Breast epithelium (tissue), 4 donors: ENCODE measurements at regions not wholly inside any gene's neighbourhood (a gene's known extent, or its start where the extent isn't known, plus 50 kb on each side); places are given as distances from the start of the nearest gene placed in this dataset.

ENCODE experiments used
- DNase-seq, 2 donors: peaks; one replicate each; pipeline ENCODE4 v3.0.0-alpha.2; 2019; ENCODE audit warnings: low spot score in 2 of 2
- H3K27ac ChIP-seq, 2 donors: fragments of 200-600 bp; sonication (generic) in 1 of 2; one replicate each; pipeline ENCODE4 v1.5.1; 2016 to 2019; ENCODE audit warnings: mild to moderate bottlenecking in 1 of 2
- H3K27me3 ChIP-seq, 2 donors: fragments of 200-600 bp; sonication (generic) in 1 of 2; one replicate each; pipeline versions ENCODE4 v1.5.1 to v1.6.0; 2017 to 2019; ENCODE audit warnings: control low read depth in 1 of 2, mild to moderate bottlenecking in 1 of 2
- H3K36me3 ChIP-seq: fragments of 200-600 bp; one replicate; pipeline ENCODE4 v1.5.1; 2019
- H3K4me1 ChIP-seq, 2 donors: fragments of 200-600 bp; sonication (generic); one replicate each; pipeline ENCODE4 v1.5.1; 2016 to 2019; ENCODE audit warnings: control low read depth in 1 of 2
- H3K4me3 ChIP-seq, 3 donors: fragments of 200-600 bp; sonication (generic); 1 replicate in 2 of 3; 2 replicates in 1 of 3; pipeline ENCODE4 v1.5.1; 2016 to 2019; ENCODE audit warnings: mild to moderate bottlenecking in 3 of 3, moderate library complexity in 2 of 3
- H3K9me3 ChIP-seq, 2 donors: fragments of 200-600 bp; sonication (generic) in 1 of 2; one replicate each; pipeline ENCODE4 v1.5.1; 2016 to 2019; ENCODE audit warnings: control low read depth in 1 of 2
- POLR2A ChIP-seq: fragments of 450-650 bp; IDR thresholded peaks from one replicate; pipeline ENCODE4 v1.6.1; 2016; ENCODE audit warnings: antibody characterized with exemption, mild to moderate bottlenecking, moderate library complexity
- POLR2AphosphoS5 ChIP-seq, 3 donors: sonication (generic); formaldehyde crosslinking; IDR thresholded peaks; one replicate each; pipeline ENCODE4 v1.6.1; 2017; ENCODE audit warnings: antibody characterized with exemption in 3 of 3
- intact Hi-C: fragments of 100-400 bp; cut with DNase I; formaldehyde crosslinking; loops from one replicate; pipeline ENCODE4 v1.15.1; 2023; ENCODE audit warnings: low total_unique reads
- TF ChIP-seq, protein P1 (sequence below), 3 donors: fragments of 450-650 bp; IDR thresholded peaks; one replicate each; pipeline ENCODE4 v1.5.1; 2016 to 2017; ENCODE audit warnings: antibody characterized with exemption in 3 of 3, mild to moderate bottlenecking in 3 of 3, moderate library complexity in 3 of 3

DNA sequence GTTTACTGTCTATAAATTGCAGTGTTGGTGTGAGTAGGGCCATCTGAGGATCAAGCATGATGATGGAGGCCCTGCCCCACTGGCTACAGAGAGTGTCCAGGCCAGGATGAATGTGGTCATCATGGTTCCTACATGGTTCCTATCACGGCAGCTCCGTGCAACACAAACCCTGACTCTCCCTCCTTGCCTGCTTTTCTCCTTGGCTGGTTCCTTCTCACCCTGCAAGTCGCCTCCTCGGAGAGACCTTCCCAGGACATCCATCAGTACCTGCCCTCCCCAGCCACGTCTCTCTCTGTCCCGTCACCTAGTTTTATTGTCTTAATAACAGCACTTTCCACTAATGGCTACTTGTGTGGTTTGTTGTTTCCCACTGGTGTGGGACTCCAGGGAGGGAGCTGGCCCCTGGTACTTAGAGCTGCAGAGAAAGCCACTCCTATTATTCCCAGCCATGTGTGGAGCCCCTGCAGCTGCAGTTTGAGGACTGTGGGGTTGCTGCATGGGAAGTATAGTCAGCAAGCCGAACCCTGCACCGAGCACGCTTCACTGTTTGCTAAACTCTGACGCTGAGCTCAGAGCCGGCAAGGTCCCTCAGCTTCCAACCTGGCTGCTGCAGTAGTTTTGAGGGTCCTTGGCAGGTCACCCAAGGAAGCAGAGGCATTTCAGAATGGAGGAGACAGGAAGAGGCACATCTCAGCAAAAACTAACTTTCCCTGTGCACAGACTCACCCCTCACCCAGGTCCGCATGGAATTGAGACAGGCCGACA lies 146.4 kb upstream of the VSTM2B start:
- TF ChIP-seq, protein P1, sequence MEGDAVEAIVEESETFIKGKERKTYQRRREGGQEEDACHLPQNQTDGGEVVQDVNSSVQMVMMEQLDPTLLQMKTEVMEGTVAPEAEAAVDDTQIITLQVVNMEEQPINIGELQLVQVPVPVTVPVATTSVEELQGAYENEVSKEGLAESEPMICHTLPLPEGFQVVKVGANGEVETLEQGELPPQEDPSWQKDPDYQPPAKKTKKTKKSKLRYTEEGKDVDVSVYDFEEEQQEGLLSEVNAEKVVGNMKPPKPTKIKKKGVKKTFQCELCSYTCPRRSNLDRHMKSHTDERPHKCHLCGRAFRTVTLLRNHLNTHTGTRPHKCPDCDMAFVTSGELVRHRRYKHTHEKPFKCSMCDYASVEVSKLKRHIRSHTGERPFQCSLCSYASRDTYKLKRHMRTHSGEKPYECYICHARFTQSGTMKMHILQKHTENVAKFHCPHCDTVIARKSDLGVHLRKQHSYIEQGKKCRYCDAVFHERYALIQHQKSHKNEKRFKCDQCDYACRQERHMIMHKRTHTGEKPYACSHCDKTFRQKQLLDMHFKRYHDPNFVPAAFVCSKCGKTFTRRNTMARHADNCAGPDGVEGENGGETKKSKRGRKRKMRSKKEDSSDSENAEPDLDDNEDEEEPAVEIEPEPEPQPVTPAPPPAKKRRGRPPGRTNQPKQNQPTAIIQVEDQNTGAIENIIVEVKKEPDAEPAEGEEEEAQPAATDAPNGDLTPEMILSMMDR (IDR thresholded peaks at IDR 0.05), result no peak
- no peak for TF ChIP-seq POLR2A
- TF ChIP-seq POLR2AphosphoS5 (IDR thresholded peaks at IDR 0.05), result no peak
- no peaks in the 10 kb centered on the region for H3K4me1 ChIP-seq
- no peaks in the 10 kb centered on the region for H3K36me3 ChIP-seq
- DNase-seq, result peak; percentile 10 to 31
- H3K4me3 ChIP-seq, result no peak overlapping the region
- intact Hi-C loops, result no loop called here
- no peak overlapping the region for H3K27ac ChIP-seq
- H3K9me3 ChIP-seq, result no peaks in the 10 kb centered on the region
- H3K27me3 ChIP-seq, result peaks cover 0 to 9% of the 10 kb centered on the region in 2 donors

DNA sequence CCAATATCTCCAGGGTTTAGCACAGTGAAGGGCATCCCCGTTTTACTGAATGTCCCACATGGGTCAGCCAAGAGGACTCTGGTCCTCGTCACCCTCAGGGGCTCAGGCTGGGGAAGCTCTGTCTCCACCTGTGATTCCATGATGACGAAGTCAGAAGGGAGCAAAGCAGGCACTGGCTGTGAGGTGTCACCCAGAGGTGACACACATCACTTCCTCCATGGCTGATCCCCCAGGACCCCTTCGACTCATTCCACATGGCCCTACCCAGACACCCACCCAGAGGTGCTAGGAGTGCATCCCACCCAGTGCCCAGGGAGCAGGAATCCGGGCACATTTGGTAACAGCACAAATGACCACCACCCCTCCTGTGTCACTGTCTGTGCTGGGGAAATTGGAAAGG lies 145.2 kb upstream of the VSTM2B start:
- Histone ChIP-seq H3K27me3 (peaks cover 0 to 9% of the 10 kb centered on the region in 2 donors), H3K9me3 (no peaks in the 10 kb centered on the region), H3K36me3 (no peaks in the 10 kb centered on the region), H3K27ac (no peak overlapping the region), H3K4me1 (no peaks in the 10 kb centered on the region), H3K4me3 (no peak overlapping the region)
- intact Hi-C loops, result no loop called here
- TF ChIP-seq POLR2AphosphoS5 (IDR thresholded peaks at IDR 0.05) (no peak), POLR2A (no peak)
- TF ChIP-seq, protein P1 (IDR thresholded peaks at IDR 0.05), result no peak
- DNase-seq, result peak in 1 of 2 donors; percentile 25

DNA sequence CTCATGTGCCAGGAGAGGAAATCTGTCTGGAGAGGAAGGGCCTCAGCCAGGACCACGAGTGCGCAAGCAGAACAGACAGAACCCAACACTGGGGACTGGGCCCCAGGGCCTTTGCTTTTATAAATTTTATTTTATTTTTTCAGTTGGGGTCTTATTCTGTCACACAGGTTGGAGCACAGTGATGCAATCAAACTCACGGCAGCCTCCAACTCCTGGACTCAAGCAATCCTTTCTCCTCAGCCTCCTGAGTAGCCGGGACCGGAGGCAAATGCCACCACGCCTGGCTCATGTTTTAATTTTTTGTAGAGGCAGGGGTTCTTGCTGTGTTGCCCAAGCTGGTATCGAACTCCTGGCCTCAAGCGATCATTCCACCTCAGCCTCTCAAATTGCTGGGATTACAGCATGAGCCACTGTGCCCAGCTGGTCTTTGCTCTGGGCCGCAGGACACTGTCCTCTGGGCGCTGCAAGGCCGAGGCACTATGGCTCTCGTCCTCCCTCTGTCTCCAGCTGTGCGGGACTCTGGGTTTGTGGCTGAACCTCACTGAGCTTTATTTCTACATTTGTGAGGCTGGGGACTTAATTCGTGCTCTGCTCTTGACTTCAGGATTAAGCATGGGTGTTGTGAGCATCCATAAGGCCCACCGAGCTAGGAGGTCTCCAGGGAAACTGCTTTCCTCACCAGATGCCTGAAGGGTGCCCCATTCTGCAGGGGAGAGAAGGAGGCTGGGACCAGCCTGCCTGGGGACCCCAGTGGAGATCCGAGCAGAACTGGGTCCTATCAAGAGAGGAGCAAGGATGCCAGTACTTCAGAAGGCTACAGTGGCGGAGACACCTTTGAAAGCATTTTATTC lies 144.2 kb upstream of the VSTM2B start:
- no peak overlapping the region for H3K27ac ChIP-seq
- TF ChIP-seq, protein P1 (IDR thresholded peaks at IDR 0.05), result no peak
- TF ChIP-seq POLR2AphosphoS5 (IDR thresholded peaks at IDR 0.05) (no peak), POLR2A (no peak)
- H3K9me3 ChIP-seq, result no peaks in the 10 kb centered on the region
- H3K4me1 ChIP-seq, result no peaks in the 10 kb centered on the region
- H3K36me3 ChIP-seq, result no peaks in the 10 kb centered on the region
- H3K4me3 ChIP-seq, result no peak overlapping the region
- H3K27me3 ChIP-seq, result peaks cover 0 to 9% of the 10 kb centered on the region in 2 donors
- intact Hi-C loops, result no loop called here
- DNase-seq, result peak; percentile 6 to 43

DNA sequence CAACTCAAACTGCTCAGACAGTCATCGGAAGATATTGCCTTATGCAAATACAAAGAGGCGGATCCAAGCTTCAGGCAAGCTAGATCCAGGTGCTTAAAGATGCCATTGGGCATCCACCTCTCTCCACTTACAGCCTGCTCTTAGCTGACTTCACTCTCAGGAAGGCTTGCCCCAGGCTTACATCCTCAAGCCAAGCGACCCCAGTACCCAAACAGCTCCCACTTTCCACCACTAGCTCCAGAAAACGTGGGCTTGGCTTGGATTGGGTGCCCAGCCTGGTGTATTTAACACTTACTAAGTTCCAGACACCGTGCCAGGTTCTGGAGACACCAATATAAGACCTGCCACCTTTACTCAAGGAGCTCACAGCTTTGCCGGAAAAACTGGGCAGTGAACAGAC lies 142.1 kb upstream of the VSTM2B start:
- intact Hi-C loops, result no loop called here
- TF ChIP-seq POLR2A, result no peak
- TF ChIP-seq, protein P1 (IDR thresholded peaks at IDR 0.05), result no peak
- no peak for TF ChIP-seq POLR2AphosphoS5 (IDR thresholded peaks at IDR 0.05)
- Histone ChIP-seq H3K36me3 (no peaks in the 10 kb centered on the region), H3K27ac (no peak overlapping the region), H3K4me1 (no peaks in the 10 kb centered on the region), H3K4me3 (no peak overlapping the region), H3K27me3 (peaks cover 0 to 9% of the 10 kb centered on the region in 2 donors), H3K9me3 (no peaks in the 10 kb centered on the region)
- no peak for DNase-seq

DNA sequence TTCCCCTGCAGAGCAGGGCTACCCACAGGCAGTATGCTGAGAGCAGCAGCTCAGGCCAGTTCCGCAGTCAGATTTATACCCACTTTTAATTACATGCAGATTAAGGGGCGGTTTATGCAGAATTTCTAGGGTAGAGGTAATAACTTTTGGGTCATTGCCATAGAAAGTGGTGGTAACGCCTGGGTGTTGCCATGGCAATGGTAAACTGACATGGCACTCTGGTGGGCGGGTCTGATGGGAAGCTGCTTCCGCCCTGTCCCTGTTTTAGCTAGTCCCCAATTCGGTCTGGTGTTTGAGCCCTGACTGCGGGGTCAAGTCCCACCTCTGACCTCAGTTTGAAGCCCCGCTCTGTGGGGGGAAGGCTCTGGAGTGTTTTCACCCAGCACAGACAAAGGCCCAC lies 141.1 kb upstream of the VSTM2B start:
- intact Hi-C loops, result loop anchor here (5.0 kb wide), 1 partner anchor 302 kb away; no protein-coding TSS in a partner anchor
- Histone ChIP-seq H3K27me3 (peaks cover 0 to 4% of the 10 kb centered on the region in 2 donors), H3K4me3 (no peak overlapping the region), H3K36me3 (no peaks in the 10 kb centered on the region), H3K27ac (no peak overlapping the region), H3K9me3 (no peaks in the 10 kb centered on the region), H3K4me1 (no peaks in the 10 kb centered on the region)
- TF ChIP-seq POLR2AphosphoS5 (IDR thresholded peaks at IDR 0.05) (no peak), POLR2A (no peak)
- TF ChIP-seq, protein P1 (IDR thresholded peaks at IDR 0.05), result no peak
- peak in 1 of 2 donors; percentile 42 for DNase-seq
